ENCODE measurements at regions not wholly inside any gene's neighbourhood (a gene's known extent, or its start where the extent isn't known, plus 50 kb on each side); places are given as distances from the start of the nearest gene placed in this dataset.

DNA sequence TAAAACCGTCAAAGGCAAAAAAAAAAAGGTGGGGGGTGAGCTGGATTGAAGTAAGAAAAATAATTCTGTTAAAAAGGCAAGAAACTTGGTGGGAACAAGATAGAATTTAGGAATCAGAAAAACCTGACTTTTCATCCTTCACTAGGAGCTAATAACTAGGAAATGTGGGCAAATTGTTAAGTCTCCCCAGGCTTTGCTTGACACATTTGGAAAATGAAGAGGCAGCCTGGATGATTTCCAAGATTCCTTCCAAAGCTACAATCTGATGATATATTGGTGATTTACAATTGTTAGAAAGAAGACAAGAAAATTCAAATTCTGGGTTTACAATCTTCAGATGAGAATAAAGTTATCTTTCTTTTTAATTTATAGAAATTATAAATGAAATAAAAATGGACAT is 1062.5 kb downstream of the ADGRL3 start:
- TF ChIP-seq, protein P1, sequence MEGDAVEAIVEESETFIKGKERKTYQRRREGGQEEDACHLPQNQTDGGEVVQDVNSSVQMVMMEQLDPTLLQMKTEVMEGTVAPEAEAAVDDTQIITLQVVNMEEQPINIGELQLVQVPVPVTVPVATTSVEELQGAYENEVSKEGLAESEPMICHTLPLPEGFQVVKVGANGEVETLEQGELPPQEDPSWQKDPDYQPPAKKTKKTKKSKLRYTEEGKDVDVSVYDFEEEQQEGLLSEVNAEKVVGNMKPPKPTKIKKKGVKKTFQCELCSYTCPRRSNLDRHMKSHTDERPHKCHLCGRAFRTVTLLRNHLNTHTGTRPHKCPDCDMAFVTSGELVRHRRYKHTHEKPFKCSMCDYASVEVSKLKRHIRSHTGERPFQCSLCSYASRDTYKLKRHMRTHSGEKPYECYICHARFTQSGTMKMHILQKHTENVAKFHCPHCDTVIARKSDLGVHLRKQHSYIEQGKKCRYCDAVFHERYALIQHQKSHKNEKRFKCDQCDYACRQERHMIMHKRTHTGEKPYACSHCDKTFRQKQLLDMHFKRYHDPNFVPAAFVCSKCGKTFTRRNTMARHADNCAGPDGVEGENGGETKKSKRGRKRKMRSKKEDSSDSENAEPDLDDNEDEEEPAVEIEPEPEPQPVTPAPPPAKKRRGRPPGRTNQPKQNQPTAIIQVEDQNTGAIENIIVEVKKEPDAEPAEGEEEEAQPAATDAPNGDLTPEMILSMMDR (IDR thresholded peaks at IDR 0.05), result no peak
- TF ChIP-seq POLR2AphosphoS5 (IDR thresholded peaks at IDR 0.05; ENCODE audit: insufficient read depth in 1 of 2, low read depth in 1 of 2), result no peak
- TF ChIP-seq POLR2A (IDR thresholded peaks at IDR 0.05), result no peak
